PC-9 (cell line): ENCODE measurements at regions not wholly inside any gene's neighbourhood (a gene's known extent, or its start where the extent isn't known, plus 50 kb on each side); places are given as distances from the start of the nearest gene placed in this dataset.

Source experiments
- EZH2 ChIP-seq: fragments of 200-600 bp; sonication (generic); IDR thresholded peaks from 2 replicates; pipeline ENCODE4 v1.8.0; 2017; ENCODE audit warnings: antibody characterized with exemption, low read depth
- TF ChIP-seq, protein P1 (sequence below): fragments of 200-600 bp; sonication (generic); conservative IDR thresholded peaks from 2 replicates; pipeline ENCODE4 v1.6.1; 2017; ENCODE audit warnings: mixed run types, antibody characterized with exemption, mild to moderate bottlenecking, moderate library complexity

DNA sequence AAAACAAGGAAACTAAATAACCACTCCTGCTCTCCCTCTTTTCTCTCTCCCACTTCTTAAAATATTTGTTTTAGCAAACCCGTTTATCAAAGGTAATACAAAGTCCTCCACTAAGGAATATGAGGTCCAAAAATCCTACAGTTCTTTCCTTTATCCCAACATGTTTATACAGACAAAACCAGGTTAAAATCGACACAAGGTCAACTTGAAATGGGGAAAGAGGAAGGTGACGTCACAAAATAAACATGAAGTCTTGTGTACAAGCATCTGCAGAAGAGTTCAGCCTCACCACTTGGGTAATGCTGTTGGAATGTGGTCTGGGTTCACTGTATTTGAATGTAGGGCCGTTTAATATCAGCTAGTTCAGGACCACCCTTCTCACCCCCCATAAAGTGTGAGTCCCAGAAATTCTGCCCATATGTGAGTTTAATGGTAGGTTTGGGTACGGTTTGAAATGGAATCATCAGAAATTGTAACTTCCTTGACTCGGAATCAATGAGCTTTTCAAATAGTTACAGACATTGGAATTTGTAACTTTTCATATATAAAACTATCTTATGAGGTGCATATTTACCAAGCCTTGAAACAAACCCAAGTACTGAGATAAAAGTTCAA is 120.0 kb upstream of the SLC38A2 start:
- TF ChIP-seq, protein P1, sequence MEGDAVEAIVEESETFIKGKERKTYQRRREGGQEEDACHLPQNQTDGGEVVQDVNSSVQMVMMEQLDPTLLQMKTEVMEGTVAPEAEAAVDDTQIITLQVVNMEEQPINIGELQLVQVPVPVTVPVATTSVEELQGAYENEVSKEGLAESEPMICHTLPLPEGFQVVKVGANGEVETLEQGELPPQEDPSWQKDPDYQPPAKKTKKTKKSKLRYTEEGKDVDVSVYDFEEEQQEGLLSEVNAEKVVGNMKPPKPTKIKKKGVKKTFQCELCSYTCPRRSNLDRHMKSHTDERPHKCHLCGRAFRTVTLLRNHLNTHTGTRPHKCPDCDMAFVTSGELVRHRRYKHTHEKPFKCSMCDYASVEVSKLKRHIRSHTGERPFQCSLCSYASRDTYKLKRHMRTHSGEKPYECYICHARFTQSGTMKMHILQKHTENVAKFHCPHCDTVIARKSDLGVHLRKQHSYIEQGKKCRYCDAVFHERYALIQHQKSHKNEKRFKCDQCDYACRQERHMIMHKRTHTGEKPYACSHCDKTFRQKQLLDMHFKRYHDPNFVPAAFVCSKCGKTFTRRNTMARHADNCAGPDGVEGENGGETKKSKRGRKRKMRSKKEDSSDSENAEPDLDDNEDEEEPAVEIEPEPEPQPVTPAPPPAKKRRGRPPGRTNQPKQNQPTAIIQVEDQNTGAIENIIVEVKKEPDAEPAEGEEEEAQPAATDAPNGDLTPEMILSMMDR = no peak
- no peak for TF ChIP-seq EZH2
